ENCODE measurements at regions not wholly inside any gene's neighbourhood (a gene's known extent, or its start where the extent isn't known, plus 50 kb on each side); places are given as distances from the start of the nearest gene placed in this dataset.

DNA sequence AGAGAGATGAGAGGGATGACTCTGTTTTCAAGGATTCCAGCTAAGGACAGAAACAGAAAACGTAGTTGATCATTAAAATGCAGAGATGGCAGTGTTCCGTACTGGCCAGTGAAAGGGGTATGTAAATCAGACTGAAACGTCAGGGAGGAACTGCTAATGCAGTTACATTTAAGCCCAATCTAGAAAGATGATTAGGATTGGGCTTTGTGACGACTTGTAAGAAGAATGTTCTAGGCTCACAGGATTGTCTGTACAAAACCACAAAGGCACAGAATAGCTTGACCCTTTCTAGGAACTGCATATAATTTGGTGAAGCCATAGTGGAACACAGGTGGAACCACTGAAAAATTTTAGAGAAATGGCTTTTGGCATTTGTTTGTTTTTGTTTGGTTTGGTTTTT lies 55.6 kb upstream of the TESK1 start:
- Histone ChIP-seq H3K27me3 (ENCODE audit: insufficient read depth, low read length) (no peaks in the 10 kb centered on the region), H3K4me2 (ENCODE audit: insufficient read depth, low read length) (no peak overlapping the region), H3K36me3 (ENCODE audit: insufficient read depth, low read length) (peaks cover 38% of the 10 kb centered on the region), H3K9me3 (ENCODE audit: low read depth, low read length) (no peaks in the 10 kb centered on the region), H2AFZ (ENCODE audit: low read length) (no peak overlapping the region), H3K4me1 (ENCODE audit: insufficient read depth, low read length) (peaks cover 46% of the 10 kb centered on the region), H4K20me1 (ENCODE audit: insufficient read depth, low read length) (peaks cover 59% of the 10 kb centered on the region), H3K79me2 (ENCODE audit: insufficient read depth, low read length) (peaks cover 98% of the 10 kb centered on the region), H3K27ac (ENCODE audit: low read depth, low read length) (no peak overlapping the region), H3K4me3 (ENCODE audit: insufficient read depth, low read length) (no peak overlapping the region)
- DNase-seq (ENCODE audit: insufficient read length, low spot score, missing footprints), result no peak
- TF ChIP-seq, protein P1, sequence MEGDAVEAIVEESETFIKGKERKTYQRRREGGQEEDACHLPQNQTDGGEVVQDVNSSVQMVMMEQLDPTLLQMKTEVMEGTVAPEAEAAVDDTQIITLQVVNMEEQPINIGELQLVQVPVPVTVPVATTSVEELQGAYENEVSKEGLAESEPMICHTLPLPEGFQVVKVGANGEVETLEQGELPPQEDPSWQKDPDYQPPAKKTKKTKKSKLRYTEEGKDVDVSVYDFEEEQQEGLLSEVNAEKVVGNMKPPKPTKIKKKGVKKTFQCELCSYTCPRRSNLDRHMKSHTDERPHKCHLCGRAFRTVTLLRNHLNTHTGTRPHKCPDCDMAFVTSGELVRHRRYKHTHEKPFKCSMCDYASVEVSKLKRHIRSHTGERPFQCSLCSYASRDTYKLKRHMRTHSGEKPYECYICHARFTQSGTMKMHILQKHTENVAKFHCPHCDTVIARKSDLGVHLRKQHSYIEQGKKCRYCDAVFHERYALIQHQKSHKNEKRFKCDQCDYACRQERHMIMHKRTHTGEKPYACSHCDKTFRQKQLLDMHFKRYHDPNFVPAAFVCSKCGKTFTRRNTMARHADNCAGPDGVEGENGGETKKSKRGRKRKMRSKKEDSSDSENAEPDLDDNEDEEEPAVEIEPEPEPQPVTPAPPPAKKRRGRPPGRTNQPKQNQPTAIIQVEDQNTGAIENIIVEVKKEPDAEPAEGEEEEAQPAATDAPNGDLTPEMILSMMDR (IDR thresholded peaks at IDR 0.05; ENCODE audit: extremely low read depth, low read depth, low read length), result no peak

DNA sequence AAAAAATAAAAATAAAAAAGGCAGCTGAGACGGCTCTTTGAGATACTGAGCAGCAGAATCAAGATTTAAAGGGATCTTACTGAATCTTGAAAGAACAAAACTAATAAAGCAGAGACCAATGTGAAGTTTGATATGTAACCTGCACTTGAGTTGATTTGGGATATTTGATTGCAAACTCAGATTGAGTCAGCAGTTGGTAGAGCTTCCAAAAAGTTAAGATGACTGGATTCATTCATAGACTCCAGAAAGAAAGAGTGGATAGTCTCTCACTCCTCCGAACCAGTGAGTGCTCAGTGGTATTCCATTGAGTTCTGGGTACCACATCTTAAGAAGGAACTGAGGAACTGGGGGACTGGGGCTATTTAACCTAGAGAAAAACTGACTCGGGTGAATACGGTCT lies 52.7 kb upstream of the TESK1 start:
- Histone ChIP-seq H3K79me2 (ENCODE audit: insufficient read depth, low read length) (peaks cover 96% of the 10 kb centered on the region), H3K27me3 (ENCODE audit: insufficient read depth, low read length) (no peaks in the 10 kb centered on the region), H3K4me3 (ENCODE audit: insufficient read depth, low read length) (no peak overlapping the region), H2AFZ (ENCODE audit: low read length) (no peak overlapping the region), H3K4me2 (ENCODE audit: insufficient read depth, low read length) (peak overlapping the region; percentile 65), H4K20me1 (ENCODE audit: insufficient read depth, low read length) (peaks cover 48% of the 10 kb centered on the region), H3K4me1 (ENCODE audit: insufficient read depth, low read length) (peaks cover 44% of the 10 kb centered on the region), H3K9me3 (ENCODE audit: low read depth, low read length) (no peaks in the 10 kb centered on the region), H3K36me3 (ENCODE audit: insufficient read depth, low read length) (peaks cover 53% of the 10 kb centered on the region), H3K27ac (ENCODE audit: low read depth, low read length) (peak overlapping the region; percentile 72)
- TF ChIP-seq, protein P1 (IDR thresholded peaks at IDR 0.05; ENCODE audit: extremely low read depth, low read depth, low read length), result no peak
- DNase-seq (ENCODE audit: insufficient read length, low spot score, missing footprints), result no peak

DNA sequence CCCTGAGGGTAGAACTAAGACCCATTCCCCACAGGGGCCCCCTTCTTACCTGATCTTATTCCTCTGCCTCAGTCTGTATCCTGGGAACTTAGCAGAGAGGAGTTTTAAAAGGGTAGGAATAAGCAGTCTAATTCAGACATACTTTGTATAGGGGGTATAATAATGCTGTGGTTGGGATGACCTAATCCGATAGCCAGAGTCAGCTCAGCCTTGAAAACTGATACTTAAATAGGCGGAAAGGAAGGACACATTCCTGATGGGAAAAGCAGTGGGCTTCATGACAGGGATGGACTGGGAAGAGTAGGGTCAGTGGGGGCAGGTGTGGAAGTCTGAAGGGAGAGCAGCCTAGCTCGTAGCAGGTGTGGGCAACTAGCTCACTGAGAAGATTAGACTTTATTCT lies 52.2 kb upstream of the TESK1 start:
- Histone ChIP-seq H3K27ac (ENCODE audit: low read depth, low read length) (peak overlapping the region; percentile 72), H3K4me1 (ENCODE audit: insufficient read depth, low read length) (peaks cover 40% of the 10 kb centered on the region), H3K27me3 (ENCODE audit: insufficient read depth, low read length) (no peaks in the 10 kb centered on the region), H3K36me3 (ENCODE audit: insufficient read depth, low read length) (peaks cover 53% of the 10 kb centered on the region), H2AFZ (ENCODE audit: low read length) (no peak overlapping the region), H3K4me2 (ENCODE audit: insufficient read depth, low read length) (peak overlapping the region; percentile 65), H4K20me1 (ENCODE audit: insufficient read depth, low read length) (peaks cover 43% of the 10 kb centered on the region), H3K9me3 (ENCODE audit: low read depth, low read length) (no peaks in the 10 kb centered on the region), H3K4me3 (ENCODE audit: insufficient read depth, low read length) (no peak overlapping the region), H3K79me2 (ENCODE audit: insufficient read depth, low read length) (peaks cover 96% of the 10 kb centered on the region)
- no peak for DNase-seq (ENCODE audit: insufficient read length, low spot score, missing footprints)
- TF ChIP-seq, protein P1 (IDR thresholded peaks at IDR 0.05; ENCODE audit: extremely low read depth, low read depth, low read length), result no peak

DNA sequence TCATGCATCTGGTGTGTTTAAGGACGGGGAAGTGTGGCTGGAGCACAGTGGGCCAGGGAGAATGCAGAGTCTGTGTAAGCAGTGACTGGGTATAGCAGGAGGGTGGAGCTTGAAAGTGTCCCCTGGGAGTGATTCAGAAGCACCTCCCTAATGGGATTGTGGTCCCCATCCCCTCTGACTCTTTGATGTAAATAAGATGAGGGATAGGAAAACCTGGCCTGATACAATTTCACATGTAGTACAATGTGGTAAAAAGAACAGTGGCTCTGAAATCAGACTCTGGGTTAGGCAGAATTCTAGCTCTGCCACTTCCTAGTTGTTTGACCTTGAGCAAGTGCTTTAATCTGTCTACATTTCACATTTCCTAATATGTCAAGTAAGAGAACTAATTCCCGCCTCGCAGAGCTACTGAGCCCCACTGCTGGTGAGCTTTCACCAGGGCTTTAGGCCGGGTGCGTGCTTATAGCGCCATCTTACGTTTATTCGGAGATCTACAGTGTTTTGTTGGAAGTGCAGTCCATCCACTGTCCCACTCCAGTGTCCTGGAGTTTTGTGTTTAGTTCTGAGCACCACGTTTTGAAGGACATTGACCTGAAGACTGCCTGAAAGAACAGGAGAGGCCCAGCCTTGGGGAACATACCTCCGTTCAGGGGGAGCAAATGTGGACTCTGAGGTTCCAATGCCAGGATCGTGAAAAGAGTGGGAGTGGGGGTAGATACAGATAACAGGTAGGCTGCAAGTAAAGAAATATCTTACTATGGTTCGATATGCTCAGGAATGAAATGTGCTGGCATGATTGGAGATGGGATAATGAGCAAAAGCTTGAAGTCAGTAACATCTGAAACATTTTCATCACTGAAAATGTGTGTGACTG lies 51.2 kb upstream of the TESK1 start:
- Histone ChIP-seq H3K27ac (ENCODE audit: low read depth, low read length) (peak overlapping the region; percentile 72), H2AFZ (ENCODE audit: low read length) (no peak overlapping the region), H3K4me3 (ENCODE audit: insufficient read depth, low read length) (no peak overlapping the region), H3K36me3 (ENCODE audit: insufficient read depth, low read length) (peaks cover 57% of the 10 kb centered on the region), H3K27me3 (ENCODE audit: insufficient read depth, low read length) (no peaks in the 10 kb centered on the region), H4K20me1 (ENCODE audit: insufficient read depth, low read length) (peaks cover 33% of the 10 kb centered on the region), H3K79me2 (ENCODE audit: insufficient read depth, low read length) (peaks cover 85% of the 10 kb centered on the region), H3K4me1 (ENCODE audit: insufficient read depth, low read length) (peaks cover 30% of the 10 kb centered on the region), H3K9me3 (ENCODE audit: low read depth, low read length) (no peaks in the 10 kb centered on the region), H3K4me2 (ENCODE audit: insufficient read depth, low read length) (peak overlapping the region; percentile 65)
- TF ChIP-seq, protein P1 (IDR thresholded peaks at IDR 0.05; ENCODE audit: extremely low read depth, low read depth, low read length), result peak; percentile 93
- peak; percentile 94 for DNase-seq (ENCODE audit: insufficient read length, low spot score, missing footprints)

All from osteoblast (primary cell).